ENCODE measurements at regions not wholly inside any gene's neighbourhood (a gene's known extent, or its start where the extent isn't known, plus 50 kb on each side); places are given as distances from the start of the nearest gene placed in this dataset.
"Not testable (repeated sequence)": the region's sequence is repeated elsewhere in the genome, so short reads cannot be mapped to it uniquely, and the experiment has no call there.

DNA sequence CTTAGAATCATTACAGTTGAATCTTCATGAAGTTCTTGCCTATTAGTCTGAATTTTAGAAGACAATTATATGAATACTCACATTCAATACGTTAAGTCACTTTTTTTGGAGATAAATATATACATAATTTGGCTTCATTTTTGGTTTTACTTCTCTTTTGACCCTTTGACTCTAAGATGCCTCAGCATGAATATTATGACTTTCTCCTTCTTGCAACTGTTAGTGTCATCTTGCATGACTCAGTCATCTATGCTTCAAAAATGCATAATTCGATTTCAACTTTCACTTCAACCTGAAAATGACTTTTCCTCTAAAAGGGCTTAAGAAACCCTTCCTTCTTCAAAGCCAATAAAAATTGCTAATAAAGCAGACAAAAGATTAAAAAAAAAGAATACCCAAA is 1427.5 kb downstream of the ADGRL3 start:
- Histone ChIP-seq H3K36me3 (no peaks in the 10 kb centered on the region), H3K27me3 (no peaks in the 10 kb centered on the region), H3K4me1 (no peaks in the 10 kb centered on the region), H3K4me2 (no peak overlapping the region), H3K9ac (no peak overlapping the region), H3K27ac (no peak overlapping the region), H3K4me3 (no peak overlapping the region), H3K9me3 (peaks cover 11% of the 10 kb centered on the region), H4K20me1 (no peaks in the 10 kb centered on the region)
- TF ChIP-seq Cebpa-rat (IDR thresholded peaks at IDR 0.05): no peak

DNA sequence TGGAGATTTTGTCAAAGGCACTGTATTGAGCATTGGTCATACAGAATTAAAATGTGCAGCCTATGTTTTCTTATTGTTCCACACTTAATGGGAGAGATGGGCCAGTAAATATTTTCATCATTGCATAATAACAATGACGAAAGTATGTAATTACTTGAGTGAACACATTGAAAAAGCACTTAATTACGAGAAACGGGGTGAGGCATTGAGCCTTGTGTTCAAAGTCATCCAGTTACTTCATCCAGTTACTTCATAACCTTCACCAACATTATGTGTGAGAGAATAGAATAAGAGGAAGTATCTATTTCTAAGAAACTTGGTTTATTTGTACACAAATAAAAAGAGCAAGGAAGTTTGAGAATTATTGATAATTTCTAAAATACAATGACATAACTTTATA is 1427.0 kb downstream of the ADGRL3 start:
- H3K27ac ChIP-seq: no peak overlapping the region
- no peak for TF ChIP-seq Cebpa-rat (IDR thresholded peaks at IDR 0.05)
- H3K36me3 ChIP-seq: no peaks in the 10 kb centered on the region
- no peak overlapping the region for H3K9ac ChIP-seq
- peaks cover 10% of the 10 kb centered on the region for H3K9me3 ChIP-seq
- no peaks in the 10 kb centered on the region for H4K20me1 ChIP-seq
- H3K27me3 ChIP-seq: no peaks in the 10 kb centered on the region
- H3K4me1 ChIP-seq: no peaks in the 10 kb centered on the region
- H3K4me2 ChIP-seq: no peak overlapping the region
- H3K4me3 ChIP-seq: no peak overlapping the region

DNA sequence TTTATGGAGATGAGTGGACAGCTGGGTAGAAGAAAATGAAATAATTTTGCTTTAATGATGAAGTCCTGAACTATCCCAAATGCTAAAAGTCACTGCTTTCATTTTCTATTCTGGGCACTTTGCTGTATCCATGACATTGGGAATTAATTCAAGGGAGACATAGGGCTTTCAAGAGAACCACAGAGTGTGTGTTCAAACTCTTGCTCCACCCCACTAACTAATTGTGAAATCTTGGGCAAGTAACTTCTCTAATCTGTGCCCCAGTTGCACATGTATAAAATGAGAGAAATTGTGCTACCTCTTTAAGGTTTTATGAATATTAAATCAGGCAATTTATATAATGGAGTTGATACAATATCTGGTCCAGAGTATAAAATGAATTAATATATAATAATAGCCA is 1422.0 kb downstream of the ADGRL3 start:
- Histone ChIP-seq H4K20me1 (no peaks in the 10 kb centered on the region), H3K9me3 (no peaks in the 10 kb centered on the region), H3K27me3 (no peaks in the 10 kb centered on the region), H3K9ac (no peak overlapping the region), H3K4me2 (no peak overlapping the region), H3K27ac (no peak overlapping the region), H3K36me3 (no peaks in the 10 kb centered on the region), H3K4me3 (no peak overlapping the region), H3K4me1 (no peaks in the 10 kb centered on the region)
- no peak for TF ChIP-seq Cebpa-rat (IDR thresholded peaks at IDR 0.05)

DNA sequence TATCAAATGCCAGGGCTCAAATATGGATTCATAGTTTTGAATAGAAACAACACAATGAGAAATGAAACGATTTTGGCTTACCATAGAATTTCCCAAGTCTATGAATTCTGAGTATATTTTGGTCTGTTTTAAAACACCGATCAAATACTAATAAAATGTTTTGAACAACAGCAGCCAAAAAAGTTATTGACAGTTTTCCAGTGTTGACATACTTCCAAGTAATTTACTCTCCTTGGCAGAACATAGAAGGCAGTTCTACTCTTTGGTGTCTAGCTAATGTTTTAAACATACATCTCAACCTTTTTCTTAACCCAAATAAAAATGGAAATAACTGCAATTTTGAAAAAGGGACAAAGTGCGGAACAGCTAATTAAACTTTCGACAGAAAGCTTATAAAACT is 1419.8 kb downstream of the ADGRL3 start:
- TF ChIP-seq Cebpa-rat (IDR thresholded peaks at IDR 0.05): no peak
- H3K9me3 ChIP-seq: no peaks in the 10 kb centered on the region
- H3K4me1 ChIP-seq: no peaks in the 10 kb centered on the region
- H3K9ac ChIP-seq: no peak overlapping the region
- no peak overlapping the region for H3K4me2 ChIP-seq
- H3K27ac ChIP-seq: no peak overlapping the region
- H3K4me3 ChIP-seq: no peak overlapping the region
- H3K27me3 ChIP-seq: no peaks in the 10 kb centered on the region
- H4K20me1 ChIP-seq: no peaks in the 10 kb centered on the region
- no peaks in the 10 kb centered on the region for H3K36me3 ChIP-seq

DNA sequence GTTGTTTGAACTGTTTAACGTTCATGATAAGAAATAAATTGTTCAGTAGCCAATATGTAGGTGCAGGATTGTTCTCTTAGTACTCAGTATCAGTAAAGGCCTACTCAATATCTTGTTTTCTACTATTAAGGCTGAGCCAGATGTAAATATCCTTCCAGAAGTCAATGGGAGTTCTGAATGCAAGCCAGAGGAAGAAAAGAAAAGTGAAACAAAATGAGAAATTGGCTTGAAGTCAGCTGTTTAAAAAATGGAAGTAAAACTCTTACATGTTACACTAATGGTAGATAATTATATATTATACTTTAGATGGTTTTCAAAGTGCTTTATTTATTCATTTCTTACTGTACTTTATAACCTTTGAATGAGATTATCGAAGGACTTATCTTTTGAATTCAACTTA is 1417.9 kb downstream of the ADGRL3 start:
- H3K4me1 ChIP-seq: no peaks in the 10 kb centered on the region
- TF ChIP-seq Cebpa-rat (IDR thresholded peaks at IDR 0.05): no peak
- H3K36me3 ChIP-seq: no peaks in the 10 kb centered on the region
- H3K4me2 ChIP-seq: no peak overlapping the region
- H3K4me3 ChIP-seq: no peak overlapping the region
- no peak overlapping the region for H3K9ac ChIP-seq
- no peaks in the 10 kb centered on the region for H3K27me3 ChIP-seq
- H3K9me3 ChIP-seq: no peaks in the 10 kb centered on the region
- no peaks in the 10 kb centered on the region for H4K20me1 ChIP-seq
- no peak overlapping the region for H3K27ac ChIP-seq

DNA sequence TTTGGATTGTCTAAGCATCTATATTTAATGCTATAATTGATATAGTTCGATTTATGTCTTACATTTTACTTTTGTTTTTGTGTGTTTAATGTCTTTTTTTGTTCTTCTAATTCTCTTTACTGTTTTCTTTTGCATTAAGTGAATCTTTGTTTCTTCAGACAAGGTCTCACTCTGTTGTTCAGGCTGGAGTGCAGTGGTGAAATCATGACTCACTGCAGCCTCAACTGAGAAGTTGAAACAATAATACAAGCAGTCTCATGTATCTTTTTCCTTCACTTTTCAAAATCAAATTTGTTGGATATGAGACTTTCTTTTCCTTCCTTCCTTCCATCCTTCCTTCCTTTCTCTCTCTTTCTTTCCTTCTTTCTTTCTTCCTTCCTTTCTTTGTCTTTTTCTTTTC is 1401.6 kb downstream of the ADGRL3 start:
- Histone ChIP-seq H3K36me3 (no peaks in the 10 kb centered on the region), H3K4me1 (no peaks in the 10 kb centered on the region), H3K27me3 (no peaks in the 10 kb centered on the region), H3K4me2 (no peak overlapping the region), H4K20me1 (no peaks in the 10 kb centered on the region), H3K4me3 (no peak overlapping the region), H3K9me3 (no peaks in the 10 kb centered on the region), H3K9ac (no peak overlapping the region), H3K27ac (no peak overlapping the region)
- TF ChIP-seq Cebpa-rat (IDR thresholded peaks at IDR 0.05): no peak

DNA sequence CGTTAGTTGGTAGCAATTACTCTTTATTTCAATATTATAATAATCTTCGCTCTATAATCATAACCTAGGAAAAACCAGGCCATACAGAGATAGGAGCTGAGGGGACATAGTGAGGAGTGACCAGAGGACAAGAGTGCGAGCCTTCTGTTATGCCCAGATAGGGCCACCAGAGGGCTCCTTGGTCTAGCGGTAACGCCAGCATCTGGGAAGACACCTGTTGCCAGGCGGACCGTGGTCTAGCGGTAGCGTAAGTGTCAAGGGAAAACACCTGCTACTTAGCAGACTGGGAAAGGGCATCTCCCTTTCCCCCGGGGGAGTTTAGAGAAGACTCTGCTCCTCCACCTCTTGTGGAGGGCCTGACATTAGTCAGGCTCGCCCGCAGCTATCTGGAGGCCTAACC is 1395.1 kb downstream of the ADGRL3 start:
- H3K9ac ChIP-seq, H3K36me3 ChIP-seq, H4K20me1 ChIP-seq, H3K4me3 ChIP-seq, H3K9me3 ChIP-seq, H3K27me3 ChIP-seq, H3K4me2 ChIP-seq, H3K4me1 ChIP-seq, H3K27ac ChIP-seq: not testable (repeated sequence)

DNA sequence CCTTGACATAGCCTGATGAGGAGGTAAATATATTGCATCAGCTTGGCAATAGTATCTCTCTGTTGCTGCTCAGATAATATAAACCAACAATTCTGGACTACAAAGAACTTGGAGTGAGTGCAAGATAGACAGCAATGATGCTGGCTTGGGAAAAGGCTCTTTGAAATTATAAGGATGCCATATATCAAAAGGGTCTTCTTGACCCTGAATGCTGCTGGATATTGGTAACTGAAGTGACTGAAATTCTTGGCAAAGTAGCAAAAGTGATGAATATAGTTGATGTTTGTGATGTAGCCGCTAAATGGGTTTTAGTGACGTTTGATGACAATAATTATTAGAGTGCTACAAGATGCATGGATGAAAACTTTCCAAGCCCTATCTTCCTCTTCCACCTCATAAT is 1391.6 kb downstream of the ADGRL3 start:
- Histone ChIP-seq H3K9me3 (peaks cover 14% of the 10 kb centered on the region), H3K36me3 (no peaks in the 10 kb centered on the region), H3K27me3 (no peaks in the 10 kb centered on the region), H4K20me1 (no peaks in the 10 kb centered on the region), H3K27ac (no peak overlapping the region), H3K4me1 (no peaks in the 10 kb centered on the region), H3K4me2 (no peak overlapping the region), H3K4me3 (no peak overlapping the region), H3K9ac (no peak overlapping the region)
- no peak for TF ChIP-seq Cebpa-rat (IDR thresholded peaks at IDR 0.05)

DNA sequence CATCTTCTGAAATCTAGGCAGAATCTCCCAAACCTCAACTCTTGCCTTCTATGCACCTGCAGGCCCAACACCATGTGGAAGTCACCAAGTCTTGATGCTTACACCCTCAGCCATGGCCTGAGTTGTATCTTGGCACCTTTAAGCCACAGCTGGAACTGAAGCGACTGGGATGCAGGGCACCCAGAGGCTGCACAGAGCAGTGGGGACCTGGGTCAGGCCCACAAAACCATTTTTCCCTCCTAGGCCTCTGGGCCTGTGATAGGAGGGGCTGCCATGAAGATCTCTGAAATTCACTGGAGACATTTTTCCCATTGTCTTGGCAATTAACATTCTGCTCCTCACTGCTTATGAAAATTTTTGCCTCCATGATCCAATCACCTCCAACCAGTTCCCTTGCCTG is 1388.5 kb downstream of the ADGRL3 start:
- H3K4me1 ChIP-seq: no peaks in the 10 kb centered on the region
- no peak for TF ChIP-seq Cebpa-rat (IDR thresholded peaks at IDR 0.05)

DNA sequence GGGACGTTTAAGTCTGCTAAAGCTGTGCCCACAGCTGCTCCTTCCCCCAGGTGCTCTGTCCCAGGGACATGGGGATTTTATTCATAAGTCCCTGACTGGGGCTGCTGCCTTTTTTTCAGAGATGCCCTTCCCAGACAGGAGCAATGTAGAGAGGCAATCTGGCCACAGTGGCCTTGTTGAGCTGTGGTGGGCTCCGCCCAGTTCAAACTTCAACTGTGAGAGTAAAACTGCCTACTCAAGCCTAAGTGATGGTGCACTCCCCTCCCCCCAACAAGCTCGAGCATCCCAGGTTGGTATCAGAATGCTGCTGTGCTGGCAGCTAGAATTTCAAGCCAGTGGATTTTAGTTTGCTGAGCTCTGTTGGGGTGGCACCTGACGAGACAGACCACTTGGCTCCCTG is 1371.4 kb downstream of the ADGRL3 start:
- Histone ChIP-seq H3K4me3 (no peak overlapping the region), H3K4me1 (no peaks in the 10 kb centered on the region), H3K4me2 (no peak overlapping the region), H3K9ac (no peak overlapping the region), H4K20me1 (no peaks in the 10 kb centered on the region), H3K36me3 (no peaks in the 10 kb centered on the region), H3K27ac (no peak overlapping the region), H3K9me3 (no peaks in the 10 kb centered on the region), H3K27me3 (no peaks in the 10 kb centered on the region)
- no peak for TF ChIP-seq Cebpa-rat (IDR thresholded peaks at IDR 0.05)

More for the DNA sequence above, 1388.5 kb downstream of the ADGRL3 start:
- Histone ChIP-seq H3K4me3 (no peak overlapping the region), H3K9me3 (peaks cover 9% of the 10 kb centered on the region), H4K20me1 (no peaks in the 10 kb centered on the region), H3K4me2 (no peak overlapping the region), H3K9ac (no peak overlapping the region), H3K36me3 (no peaks in the 10 kb centered on the region), H3K27ac (no peak overlapping the region), H3K27me3 (no peaks in the 10 kb centered on the region)

DNA sequence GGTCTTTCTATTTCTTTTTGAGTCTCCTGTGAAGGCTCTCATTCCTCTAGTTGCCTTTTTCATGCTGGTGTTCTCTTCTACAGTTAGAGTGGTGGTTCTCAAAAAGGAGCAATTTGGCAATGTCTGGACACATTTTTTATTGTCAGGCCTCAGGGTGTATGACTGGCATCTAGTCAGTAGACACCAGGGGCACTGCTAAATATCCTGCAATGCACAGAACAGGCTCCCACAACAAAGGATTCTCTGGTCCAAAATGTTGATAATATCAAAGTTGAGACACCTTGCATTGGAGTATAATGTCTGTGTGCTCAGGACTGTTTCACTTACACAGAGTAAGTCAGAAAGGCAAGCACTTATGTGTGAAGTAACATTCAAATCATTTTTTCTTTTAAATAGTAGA is 1360.7 kb downstream of the ADGRL3 start:
- H3K27ac ChIP-seq: no peak overlapping the region
- H3K9me3 ChIP-seq: no peaks in the 10 kb centered on the region
- no peak for TF ChIP-seq Cebpa-rat (IDR thresholded peaks at IDR 0.05)
- H3K4me1 ChIP-seq: no peaks in the 10 kb centered on the region
- no peaks in the 10 kb centered on the region for H3K27me3 ChIP-seq
- H3K4me3 ChIP-seq: no peak overlapping the region
- H3K9ac ChIP-seq: no peak overlapping the region
- H3K4me2 ChIP-seq: no peak overlapping the region
- no peaks in the 10 kb centered on the region for H3K36me3 ChIP-seq
- H4K20me1 ChIP-seq: no peaks in the 10 kb centered on the region
